ENCODE measurements at regions not wholly inside any gene's neighbourhood (a gene's known extent, or its start where the extent isn't known, plus 50 kb on each side); places are given as distances from the start of the nearest gene placed in this dataset.

- TF ChIP-seq EP300 (IDR thresholded peaks at IDR 0.05) (no peak), POLR2A (IDR thresholded peaks at IDR 0.05) (no peak)
- TF ChIP-seq, protein P1, sequence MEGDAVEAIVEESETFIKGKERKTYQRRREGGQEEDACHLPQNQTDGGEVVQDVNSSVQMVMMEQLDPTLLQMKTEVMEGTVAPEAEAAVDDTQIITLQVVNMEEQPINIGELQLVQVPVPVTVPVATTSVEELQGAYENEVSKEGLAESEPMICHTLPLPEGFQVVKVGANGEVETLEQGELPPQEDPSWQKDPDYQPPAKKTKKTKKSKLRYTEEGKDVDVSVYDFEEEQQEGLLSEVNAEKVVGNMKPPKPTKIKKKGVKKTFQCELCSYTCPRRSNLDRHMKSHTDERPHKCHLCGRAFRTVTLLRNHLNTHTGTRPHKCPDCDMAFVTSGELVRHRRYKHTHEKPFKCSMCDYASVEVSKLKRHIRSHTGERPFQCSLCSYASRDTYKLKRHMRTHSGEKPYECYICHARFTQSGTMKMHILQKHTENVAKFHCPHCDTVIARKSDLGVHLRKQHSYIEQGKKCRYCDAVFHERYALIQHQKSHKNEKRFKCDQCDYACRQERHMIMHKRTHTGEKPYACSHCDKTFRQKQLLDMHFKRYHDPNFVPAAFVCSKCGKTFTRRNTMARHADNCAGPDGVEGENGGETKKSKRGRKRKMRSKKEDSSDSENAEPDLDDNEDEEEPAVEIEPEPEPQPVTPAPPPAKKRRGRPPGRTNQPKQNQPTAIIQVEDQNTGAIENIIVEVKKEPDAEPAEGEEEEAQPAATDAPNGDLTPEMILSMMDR (IDR thresholded peaks at IDR 0.05), result no peak
Measured at GRCh38 chr3:31210068-31210645, 315.7 kb upstream of the GADL1 start.
